ENCODE measurements at regions not wholly inside any gene's neighbourhood (a gene's known extent, or its start where the extent isn't known, plus 50 kb on each side); places are given as distances from the start of the nearest gene placed in this dataset.
"Not testable (repeated sequence)": the region's sequence is repeated elsewhere in the genome, so short reads cannot be mapped to it uniquely, and the experiment has no call there.

DNA sequence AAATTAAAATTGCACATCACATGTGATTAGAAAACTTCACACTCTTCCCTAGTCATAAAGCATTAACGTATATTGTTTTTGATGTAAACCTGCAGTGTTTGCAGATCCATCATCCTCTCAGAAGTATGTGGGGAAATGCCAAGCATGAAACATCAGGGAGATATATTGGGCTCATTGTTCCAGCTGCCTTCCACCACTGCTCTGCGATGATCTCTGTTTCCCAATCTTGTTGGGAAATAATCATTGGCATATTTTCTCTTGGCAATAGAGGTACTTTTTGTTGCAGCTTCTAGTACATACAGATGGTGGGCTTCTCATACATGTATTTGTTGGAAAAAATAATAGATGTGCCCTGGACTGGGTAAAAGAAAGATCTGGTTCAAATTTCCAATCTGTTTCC is 466.3 kb upstream of the HS3ST1 start:
- DNase-seq = no peak

DNA sequence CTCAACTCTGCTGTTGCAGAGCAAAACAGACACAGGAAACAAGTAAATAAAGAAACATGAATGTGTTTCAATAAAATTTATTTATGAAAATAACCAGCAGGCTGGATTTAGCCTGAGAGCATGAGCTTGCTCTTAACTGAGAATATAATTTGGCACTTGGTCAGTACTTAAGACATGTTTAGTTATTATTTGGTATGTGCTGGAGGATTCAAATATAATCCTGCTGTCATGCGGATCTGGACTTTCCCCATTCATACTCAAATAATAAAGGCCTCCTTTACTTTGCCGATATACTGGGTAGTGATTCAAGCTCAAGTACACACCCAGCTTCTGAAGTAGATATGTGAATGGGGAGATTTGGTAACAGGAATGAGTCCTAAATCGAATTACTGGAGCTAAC is 465.5 kb upstream of the HS3ST1 start:
- no peak for DNase-seq

- no peak for DNase-seq
These were observed 460.4 kb upstream of the HS3ST1 start for GRCh38 chr4:11889099-11889498.

DNA sequence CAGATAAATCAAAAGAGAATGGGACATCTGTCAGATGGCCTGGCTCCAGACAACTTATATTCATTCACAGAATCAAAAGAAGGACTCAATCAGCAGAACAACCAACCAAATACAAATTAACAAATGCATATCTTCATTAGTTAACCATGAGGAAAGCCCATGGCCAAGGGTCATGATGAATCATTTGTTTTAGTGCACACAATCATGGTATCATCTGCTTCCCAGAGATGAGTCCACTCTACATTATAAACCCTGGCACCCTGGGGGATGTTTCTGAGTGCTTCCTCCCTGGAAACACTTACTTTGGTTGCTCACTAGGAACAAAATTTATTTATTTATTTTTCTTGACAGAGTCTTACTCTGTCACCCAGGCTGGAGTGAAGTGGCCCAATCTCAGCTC is 453.3 kb upstream of the HS3ST1 start:
- no peak for DNase-seq

DNA sequence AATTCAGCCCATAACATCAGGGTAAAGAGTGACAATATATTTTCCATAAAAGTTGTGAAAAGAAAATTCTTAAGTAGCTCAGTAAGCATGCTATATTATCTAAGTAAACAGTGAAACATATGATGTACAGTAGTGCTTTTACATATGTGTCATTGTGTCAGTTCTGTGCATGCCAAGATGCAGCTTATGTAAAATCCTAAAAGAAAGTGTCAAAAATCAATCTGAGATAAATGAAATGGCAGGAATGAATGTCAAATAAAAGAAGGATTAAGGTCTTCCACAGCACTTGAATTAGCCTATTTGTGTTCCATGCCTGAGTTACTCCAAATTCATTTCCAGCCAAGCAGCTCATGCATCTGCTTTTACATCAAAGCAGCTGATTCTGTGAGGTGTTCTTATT is 452.7 kb upstream of the HS3ST1 start:
- no peak for DNase-seq

DNA sequence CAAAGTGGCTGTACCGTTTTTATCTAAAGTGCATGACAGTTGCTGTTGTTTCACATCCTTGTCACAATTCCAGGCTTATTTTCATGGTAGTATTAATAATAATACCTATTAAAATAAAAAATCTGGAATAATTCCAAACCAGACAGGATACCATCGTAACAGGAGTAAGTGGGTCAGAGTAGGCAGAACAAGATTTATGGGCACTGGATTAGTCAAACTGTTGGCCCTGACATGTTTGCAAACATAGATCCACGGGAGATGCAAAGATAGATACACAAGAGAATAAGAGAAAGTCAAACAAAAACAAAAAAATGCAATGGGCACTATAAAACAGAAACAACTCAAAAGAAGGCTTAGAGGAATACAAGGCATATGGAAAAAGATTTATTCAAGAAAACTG is 449.5 kb upstream of the HS3ST1 start:
- no peak for DNase-seq

DNA sequence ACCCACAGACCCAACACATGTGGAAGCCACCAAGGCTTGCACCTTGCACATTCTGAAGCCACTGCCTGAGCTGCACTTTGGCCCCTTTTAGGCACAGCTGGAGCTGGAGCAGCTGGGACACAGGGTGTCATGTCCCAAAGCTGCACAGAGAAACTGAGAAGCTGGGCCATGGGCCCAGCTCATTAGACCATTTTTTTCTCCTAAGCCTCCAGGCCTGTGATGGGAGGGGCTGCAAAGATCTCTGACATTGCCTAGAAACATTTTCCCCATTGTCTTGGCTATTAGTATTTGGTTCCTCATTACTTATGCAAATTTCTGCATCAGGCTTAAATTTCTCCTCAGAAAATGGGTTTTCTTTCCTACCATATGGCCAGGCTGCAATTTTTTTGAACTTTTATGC is 447.4 kb upstream of the HS3ST1 start:
- DNase-seq = no peak

DNA sequence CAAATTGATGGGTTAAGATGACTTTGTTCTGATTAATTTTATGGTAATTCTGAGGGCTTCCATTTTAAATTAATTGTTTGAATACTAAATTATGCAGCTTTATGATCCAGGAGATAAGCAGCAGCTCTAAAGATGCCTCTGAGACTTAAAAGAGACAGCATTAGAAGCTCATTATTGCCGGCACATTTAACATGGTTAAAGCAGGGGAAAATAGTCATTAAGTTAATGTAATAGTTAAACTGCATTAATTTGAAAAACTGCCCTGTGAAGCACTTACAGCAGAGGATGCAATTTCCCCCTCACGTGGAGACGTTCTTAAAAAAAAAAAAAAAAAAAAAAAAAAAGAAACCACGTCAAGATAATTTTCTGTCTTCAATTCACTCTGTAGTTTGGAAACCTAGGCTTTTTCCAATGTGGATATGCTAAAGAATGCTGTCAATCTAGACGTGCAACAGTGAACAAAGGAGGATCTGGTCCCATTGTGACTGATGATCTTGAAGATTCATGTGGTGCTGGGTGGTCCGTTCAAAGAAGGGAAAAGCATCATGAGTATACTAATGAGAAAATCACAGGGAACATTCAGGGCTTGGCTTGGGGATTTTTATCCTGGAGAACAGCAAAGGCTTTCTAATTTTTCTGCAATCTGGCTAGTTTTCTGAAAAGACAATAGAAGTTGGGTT is 440.6 kb upstream of the HS3ST1 start:
- no peak for DNase-seq

- DNase-seq = no peak
These were observed 437.7 kb upstream of the HS3ST1 start for GRCh38 chr4:11866391-11866790.

DNA sequence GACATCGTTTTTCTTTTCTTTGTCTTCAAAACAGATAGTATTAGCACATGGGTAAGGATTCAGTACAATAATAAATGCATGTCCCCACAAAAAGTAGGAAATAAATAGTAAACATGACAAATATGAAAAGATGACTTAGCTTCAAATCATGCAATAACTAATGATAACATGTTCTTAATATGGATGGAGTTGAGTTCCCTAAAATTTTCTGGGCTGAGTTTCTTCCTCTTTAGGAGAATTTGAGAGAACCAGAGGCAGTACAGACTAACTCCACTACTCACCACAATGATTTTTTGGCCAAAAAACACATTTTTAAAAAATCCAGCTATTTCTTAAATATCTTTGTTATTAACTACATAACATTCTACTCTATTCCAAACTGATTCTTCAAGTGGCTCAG is 432.3 kb upstream of the HS3ST1 start:
- no peak for DNase-seq

DNA sequence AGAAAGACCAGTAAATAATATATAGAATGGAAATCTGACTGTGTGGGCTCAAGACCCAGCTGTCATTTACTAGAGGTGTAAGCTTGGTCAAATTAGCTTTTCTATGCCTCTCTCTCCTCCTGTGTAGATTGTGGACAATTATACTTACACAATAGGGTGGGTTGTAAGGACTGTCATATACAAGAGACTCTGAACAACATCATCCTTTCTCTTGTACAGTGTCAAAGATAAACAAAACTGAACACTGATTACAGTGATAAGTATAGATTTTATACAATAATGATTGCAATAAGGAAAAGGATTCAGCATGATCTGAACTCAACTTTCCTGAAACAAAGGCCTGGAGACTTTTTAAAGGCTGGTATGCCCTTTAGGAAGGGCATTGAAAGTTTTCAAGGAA is 429.2 kb upstream of the HS3ST1 start:
- no peak for DNase-seq

DNA sequence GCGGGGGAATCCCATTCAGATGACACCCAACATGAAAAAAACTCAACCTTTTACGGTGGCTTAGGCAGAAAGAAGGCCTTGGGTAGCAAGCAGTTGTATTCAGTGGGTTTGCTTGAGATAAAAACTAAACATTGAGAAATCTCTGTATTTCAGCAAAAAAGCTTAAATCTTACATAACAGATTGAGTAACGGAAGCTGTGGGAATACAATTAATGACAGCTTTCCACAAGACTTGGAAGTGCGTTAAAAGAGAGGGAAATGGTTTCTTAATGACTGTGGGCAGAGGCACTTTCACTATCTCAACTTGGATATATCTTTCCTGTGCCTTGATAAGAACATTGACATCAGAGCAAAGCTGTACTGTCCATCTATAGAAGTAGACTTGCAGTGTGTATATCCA is 418.5 kb upstream of the HS3ST1 start:
- no peak for DNase-seq

GRCh38 chr4:11843927-11844326 is 415.2 kb upstream of the HS3ST1 start:
- no peak for DNase-seq

- no peak for DNase-seq
These were observed 414.6 kb upstream of the HS3ST1 start for GRCh38 chr4:11843340-11843739.

GRCh38 chr4:11842620-11843263 is 414.0 kb upstream of the HS3ST1 start:
- DNase-seq = no peak

DNA sequence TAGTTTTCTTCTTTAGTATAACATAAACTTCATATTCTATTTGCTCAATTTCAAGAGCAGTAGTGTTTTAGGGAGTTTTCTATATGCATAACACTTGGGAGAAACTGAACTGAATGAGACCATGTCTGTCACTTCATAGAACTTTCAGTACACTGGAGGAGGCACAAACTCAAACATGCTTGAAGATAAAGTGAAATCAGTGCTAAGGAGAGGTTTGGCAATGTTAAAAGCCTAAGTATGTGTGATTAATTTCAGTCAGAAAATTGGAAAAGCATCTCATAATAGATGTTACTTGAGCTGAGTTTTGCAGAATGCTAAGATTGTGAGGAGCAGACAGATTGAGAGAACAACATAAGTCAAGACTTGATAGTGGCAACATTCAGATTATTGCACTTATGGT is 411.2 kb upstream of the HS3ST1 start:
- no peak for DNase-seq

DNA sequence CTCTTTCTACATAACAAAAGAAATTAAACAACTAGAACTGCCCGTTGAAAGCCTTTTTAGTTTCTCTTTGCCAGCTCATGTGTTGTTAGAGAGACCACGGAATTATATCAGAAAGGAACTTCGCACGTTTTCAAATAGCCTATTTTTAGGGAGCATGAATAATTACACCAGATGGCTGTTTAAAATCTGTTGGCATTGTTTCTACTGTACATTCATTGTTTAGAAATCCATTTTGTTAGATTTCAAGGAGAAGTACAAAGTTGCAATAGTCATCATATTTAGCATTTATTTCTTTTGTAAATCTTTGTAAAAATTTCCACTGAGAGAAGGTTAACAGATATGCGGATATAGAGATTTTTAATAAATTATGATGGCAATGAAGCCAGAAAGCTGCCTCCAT is 403.0 kb upstream of the HS3ST1 start:
- no peak for DNase-seq

- no peak for DNase-seq
These were observed 395.9 kb upstream of the HS3ST1 start for GRCh38 chr4:11824566-11824965.

- DNase-seq = no peak
These were observed 393.2 kb upstream of the HS3ST1 start for GRCh38 chr4:11821772-11822430.

DNA sequence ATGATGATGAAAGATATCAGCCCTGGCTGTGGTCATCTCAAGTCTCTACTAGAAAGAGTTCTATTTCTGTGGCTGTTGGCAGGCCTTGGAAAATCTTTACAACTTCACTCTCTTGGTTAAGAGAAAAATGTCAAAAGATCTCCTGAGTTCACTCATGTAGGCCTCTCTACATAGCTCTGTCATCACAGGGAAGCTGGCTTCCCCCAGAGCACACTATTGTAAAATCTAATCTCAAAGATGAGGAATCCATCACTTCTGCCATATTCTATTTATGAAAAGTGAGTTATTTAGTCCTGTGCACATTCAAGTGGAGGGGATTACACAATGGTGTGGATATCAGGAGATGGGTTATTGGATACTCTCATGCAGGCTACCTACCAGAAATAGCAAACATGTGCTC is 388.4 kb upstream of the HS3ST1 start:
- DNase-seq = no peak

- DNase-seq = no peak
These were observed 386.1 kb upstream of the HS3ST1 start for GRCh38 chr4:11814758-11815157.

- DNase-seq = no peak
These were observed 385.3 kb upstream of the HS3ST1 start for GRCh38 chr4:11813951-11814446.

DNA sequence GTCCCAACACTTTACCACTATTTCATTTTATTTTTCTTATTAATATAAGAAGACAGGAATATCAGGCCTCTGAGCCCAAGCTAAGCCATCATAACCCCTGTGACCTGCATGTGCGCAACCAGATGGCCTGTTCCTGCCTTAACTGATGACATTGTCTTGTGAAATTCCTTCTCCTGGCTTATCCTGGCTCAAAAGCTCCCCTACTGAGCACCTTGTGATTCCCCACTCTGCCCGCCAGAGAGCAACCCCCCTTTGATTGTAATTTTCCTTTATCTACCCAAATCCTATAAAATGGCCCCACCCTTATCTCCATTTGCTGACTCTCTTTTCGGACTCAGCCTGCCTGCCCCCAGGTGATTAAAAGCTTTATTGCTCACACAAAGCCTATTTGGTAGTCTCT is 382.8 kb upstream of the HS3ST1 start:
- DNase-seq = not testable (repeated sequence)

- DNase-seq = no peak
These were observed 377.1 kb upstream of the HS3ST1 start for GRCh38 chr4:11805842-11806241.
